ENCODE measurements at regions not wholly inside any gene's neighbourhood (a gene's known extent, or its start where the extent isn't known, plus 50 kb on each side); places are given as distances from the start of the nearest gene placed in this dataset.

DNA sequence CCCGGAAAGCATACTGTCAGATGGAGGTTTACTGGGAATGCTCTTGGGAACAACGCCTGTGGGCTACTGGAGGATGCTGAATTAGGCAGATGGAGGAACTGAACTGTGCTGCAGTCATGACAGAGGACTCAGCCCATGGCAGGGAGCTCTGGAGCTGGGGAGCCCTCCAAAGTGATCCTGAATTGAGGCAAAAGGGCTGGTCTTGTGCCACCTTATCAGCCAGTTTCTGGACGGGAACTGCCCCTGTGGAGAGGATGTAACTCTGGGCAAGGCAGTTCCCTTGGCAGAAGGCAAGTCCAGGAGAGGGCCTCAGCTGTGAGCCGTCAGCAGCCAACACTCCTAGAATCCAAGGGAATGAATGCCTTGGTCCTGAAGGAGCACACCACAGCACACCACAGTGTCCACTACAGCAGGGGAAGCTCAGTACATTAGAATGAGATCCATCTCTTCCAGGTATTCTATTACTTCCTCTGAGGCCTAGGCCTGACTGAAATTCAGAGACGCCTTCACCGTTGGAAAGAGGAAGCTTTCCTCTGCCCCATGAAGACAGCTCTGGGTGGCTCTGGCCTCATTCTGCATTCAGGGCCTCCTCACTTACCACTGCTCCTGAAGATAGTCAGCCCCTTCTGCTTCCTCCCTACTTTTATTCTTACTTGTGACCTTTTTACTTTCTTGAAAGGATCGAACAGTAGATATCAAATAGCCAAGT, 139.6 kb upstream of the GPR26 start:
- no peak for DNase-seq (ENCODE audit: low read depth)

DNA sequence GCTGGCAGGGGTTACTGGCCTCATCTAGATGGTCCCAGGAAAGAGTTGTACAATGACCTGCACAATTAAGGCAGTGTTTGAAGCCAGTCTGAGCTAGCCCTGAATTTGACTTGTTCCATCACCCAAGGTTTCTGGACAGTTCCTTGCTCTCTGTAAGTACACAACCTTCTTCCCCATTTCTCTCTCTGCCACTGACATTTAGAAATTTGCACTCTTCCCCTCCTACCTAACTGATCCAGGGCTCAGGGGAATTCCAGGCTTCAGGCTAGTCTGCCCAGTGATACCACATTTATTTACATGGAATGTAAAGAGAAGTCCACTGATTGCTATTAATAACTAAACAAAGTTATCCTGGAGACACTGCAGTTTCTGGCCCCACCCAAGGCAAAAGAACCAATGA, 139.0 kb upstream of the GPR26 start:
- DNase-seq (ENCODE audit: low read depth) = no peak

DNA sequence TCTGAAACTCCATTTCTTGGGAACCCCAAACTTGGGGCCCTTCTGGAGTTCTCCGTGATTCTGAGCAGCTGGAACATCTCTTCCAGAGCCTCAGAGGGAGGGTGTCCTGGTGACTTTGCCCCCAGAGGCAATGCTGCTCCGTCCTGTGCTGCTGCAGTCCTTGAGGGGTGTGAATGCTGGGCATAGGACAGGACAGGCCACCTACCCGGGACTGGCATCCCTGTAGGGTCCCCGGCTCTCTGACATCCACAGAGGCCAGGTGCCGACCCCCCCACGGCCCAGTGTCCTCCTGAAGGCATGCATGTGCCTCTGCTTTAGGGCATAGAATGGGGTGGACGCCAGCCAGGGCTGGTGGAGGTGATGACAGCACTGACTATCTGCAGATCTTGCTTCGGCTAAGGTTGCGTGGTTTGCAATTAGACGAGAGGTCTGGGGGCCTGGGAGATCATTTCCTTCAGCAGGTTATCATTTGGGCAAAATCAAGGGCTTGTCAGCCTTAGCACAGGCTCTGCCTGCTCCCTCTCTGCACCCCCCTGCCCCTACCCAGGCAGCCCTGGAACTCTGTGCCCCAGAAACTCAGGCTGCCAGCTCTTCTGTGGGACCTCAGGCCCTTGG, 136.9 kb upstream of the GPR26 start:
- DNase-seq (ENCODE audit: low read depth) = no peak

DNA sequence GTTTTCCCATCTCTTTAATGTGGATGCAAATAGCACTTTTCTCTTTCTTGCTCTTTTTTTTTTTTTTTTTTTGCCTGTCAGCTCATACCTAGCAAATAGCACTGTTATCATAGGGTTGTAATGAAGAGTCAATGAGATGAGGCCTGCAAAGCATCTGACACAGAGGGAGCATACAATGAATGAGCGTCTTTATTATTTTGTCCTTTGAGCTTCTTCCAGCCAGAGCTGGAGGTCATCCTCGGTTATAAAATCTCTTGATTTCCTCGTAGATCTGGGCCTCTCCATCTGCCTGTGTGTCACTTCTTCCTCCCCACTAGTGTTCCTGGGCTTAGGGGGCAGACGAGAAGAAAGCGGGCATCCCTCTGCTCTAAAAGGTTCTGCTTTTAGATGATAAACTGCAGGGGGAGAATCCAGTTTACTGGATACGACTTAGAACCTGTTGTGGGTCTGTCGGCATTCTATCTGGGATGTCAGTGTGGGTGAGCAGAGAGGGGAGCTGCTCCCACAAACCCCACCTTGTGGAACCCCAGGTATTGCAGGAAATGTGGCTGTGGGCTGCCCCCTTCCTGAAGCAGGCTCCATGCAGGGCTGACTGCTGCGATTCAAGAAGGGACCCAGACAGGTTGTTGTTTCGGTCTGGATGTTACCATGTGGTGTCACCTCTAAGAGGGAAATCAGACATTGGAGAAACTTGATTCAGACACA, 135.8 kb upstream of the GPR26 start:
- DNase-seq (ENCODE audit: low read depth) = no peak

DNA sequence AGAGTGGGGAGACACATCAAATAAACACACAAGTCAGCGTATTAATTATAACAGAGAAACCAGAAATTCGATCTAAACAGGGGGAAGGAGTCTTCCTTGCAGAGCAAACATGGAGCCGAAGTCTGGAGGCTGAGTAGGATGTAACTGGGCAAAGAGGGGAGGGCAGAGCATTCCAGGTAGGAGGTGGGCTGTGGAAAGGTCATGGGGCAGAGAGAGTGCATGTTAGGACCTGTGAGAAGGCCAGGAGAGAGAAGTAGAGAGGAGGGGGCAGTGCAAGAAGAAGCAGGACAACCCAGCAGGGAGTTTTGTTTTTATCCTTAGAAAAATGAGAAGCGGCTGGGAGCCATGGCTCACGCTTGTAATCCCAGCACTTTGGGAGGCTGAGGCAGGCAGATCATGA, 130.8 kb upstream of the GPR26 start:
- DNase-seq (ENCODE audit: low read depth) = no peak

DNA sequence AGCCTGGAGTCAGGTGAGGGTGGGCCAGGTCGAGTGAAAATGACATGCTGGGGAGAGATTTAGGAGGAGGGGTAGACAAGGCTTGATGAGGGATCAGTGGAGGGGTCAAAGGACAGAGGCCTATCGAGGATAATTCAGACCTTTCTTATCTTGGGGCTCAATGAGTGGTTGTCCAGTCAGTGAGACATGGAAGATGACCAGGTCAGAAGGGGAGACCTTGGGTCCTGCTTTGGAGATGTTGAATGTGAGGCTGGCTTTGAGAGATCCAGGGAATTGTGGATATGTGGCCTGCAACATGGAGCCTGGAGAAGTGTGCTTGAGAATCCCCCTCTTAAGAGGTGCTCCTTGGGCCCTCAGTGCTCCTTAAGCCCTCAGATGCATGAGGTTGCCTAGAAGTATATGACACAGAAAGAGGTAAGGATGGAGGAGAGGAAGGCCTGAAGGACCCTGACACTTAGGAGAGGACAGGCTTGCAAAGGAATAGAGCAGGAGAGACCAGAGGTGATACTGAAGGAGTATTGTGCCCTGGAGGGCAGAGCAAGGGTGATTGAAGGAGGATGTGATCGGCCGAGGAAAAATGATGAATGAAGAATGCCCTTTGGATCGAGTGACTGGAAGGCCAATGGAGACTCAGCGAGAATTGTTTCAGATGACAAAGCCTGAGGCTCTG, 129.8 kb upstream of the GPR26 start:
- DNase-seq (ENCODE audit: low read depth) = no peak

DNA sequence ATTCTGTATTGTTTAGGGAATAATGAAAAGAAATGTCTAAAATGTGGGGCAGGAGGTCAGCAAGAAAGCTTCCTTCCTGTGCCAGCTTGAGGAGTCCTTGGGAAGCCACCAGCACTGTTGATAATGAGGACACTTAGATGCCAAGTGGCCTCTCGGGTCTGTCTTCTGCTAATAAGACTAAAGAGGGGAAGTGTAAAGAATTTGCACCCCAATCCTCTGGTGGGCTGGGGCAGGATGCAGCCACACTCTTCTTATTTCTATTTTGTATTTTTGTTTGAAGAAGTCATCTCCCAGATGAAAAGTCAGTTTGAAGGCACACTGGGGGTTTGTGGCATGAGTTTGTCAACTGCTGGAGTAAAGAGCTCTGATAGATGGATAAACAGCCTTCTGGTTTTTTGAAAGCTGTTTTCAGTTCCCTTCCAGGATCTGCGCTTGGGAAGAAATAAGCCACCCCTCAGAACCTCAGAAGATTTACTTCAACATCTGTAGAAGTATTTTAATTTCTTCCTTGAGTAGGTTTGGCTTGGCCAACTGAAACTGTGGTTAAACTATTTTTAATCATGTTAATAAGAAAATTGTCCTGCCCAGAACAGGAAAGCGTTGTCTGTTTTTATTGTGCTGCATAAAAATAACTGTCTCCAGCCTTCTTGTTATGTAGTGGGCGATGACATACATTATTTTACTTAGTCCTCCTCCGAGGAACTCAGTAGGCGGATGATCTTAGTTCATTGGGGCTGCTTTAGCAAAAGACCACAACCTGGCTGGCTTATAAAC, 128.8 kb upstream of the GPR26 start:
- no peak for DNase-seq (ENCODE audit: low read depth)

DNA sequence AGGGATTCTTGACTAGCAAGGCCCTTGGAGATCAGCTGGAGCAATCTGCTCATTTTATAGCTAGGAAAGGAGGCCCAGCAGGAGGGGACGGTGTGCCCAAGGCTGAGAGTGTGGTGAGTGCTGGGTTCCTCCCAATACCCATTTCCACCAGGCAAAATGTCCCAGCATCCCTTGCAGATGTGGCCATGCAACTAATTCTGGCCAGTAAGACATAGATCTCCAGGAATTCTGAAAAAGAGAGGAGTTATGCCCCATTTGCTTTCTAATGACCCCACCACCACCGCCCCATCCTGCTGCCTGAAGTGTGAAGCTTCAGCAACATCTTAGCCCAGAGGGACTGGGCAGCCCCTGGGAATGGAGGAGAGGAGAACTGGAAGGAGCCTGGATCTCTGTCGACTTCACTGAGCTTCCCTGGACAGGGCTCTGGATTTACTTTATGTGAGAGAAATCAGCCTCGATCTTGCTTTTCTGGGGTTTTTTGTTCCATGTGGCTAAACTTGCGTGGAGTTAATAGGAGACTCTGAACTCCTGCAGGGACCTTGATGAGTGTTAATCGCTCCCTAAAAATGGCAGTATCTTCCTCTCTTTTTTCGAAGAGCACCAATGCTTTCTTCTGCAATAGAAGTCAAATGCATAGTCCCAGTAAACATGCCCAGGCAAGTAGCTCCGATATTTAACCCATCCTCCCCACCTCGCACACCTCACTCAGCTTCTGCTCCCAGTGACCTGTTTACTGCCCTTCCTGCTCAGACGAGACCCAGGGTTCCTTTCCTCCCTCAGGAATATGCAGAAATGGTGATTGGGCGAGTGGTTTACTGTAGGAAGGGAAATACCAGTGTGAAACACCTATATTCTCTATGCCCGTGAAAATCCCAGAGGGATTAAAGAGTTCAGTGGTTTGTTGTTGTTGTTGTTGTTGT, 127.5 kb upstream of the GPR26 start:
- DNase-seq (ENCODE audit: low read depth) = no peak

DNA sequence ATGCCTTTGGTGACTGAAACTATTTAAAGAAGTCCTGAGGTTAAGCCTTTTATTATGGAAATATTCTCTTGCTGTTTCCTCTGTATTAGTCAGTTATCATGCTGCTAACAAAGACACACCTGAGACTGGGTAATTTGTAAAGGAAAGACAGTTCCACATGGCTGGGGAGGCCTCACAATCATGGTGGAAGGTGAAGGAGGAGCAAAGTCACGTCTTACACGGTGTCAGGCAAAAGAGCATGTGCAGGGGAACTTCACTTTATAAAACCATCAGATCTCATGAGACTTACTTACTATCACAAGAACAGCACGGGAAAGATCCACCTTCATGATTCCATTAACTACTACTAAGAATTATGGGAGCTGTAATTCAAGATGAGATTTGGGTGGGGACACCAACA, 121.2 kb upstream of the GPR26 start:
- DNase-seq (ENCODE audit: low read depth) = no peak

DNA sequence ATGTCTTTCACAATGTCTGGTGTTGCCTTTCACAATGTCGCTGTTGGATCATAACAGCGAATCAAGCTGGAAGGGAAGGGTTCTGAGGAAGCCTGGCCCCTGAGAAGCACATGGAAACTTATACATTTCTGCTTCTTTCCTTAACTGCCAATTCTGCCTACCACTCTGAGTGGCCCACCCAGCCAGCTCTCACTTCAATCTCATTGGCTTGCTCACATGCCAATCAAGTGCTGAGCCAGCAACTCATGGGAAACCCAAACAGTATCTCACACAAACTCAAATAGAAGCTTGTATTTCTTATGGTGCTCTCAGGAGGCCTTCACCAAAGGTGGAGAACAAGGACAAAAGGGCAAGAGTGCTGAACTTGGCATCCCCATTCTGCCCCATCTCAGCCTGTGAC, 117.4 kb upstream of the GPR26 start:
- no peak for DNase-seq (ENCODE audit: low read depth)

DNA sequence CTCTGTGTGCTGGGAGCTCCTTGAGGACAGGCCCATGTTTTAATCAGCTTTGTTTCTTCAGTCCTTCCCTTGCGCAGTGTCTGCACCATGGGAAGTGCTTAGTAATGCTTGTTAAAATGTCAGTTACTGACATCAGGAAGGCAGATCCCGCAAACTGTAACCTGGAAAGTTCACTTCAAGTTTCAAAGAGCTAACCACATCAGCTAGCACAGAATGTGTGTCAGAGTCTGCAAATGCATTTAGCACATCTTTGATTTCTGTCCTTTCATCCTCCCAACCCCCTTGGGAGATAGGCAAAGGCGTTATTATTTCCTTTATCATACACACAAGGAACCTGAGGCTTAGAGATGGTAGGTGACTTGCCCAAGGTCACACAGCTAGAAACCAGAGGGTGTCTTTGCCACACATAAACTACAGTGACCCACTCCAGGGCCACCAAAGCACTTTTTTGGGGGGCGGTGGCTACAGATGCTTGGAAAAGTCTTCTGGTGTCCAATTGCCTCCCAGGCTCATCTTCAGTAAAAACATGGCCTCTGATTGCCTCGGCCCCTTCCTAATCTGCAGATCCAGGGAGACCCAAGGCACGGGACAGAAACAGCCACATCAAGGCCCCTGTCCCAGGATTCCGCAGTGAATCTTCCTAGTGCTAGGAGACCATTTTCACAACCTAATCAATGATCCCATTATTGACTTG, 116.2 kb upstream of the GPR26 start:
- no peak for DNase-seq (ENCODE audit: low read depth)

DNA sequence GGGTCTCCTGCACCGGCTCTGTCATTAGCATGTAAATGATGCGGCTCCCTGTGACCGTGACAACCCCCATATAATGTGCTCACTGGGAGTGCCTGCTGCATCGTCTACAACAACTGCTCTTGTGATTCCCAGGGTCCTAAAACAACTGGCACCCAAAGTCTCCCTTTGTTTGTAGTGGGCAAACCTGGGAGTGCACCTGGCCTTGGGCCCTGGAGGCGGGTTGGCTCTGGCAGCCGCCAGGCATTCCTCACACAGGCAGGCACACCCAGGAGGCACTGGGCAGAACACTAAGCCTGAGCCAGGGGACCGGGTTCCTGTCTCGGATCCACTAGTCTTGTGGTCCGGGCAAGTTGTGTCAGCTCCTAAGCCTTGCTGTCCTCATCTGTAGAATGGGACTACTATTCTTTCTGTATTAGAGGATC, 115.5 kb upstream of the GPR26 start:
- no peak for DNase-seq (ENCODE audit: low read depth)

DNA sequence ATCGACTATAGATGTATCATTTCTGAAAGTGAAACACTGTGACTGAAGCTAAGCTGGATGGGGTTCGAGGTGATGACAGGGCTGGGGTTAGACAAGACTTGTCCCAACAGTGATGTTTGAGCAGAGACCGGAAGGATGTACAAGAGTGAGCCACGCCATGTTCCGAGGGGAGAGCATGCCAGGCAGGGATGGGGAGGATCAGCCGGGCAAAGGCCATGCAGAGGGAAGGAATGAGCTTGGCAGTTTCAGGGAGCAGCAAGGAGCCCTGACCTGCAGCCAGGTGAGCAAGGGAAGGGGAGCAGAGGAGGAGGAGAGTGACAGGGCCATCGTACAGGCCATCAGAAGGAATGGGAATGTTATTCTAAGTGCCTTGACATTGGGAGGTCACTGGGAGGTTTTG, 114.9 kb upstream of the GPR26 start:
- DNase-seq (ENCODE audit: low read depth) = no peak

DNA sequence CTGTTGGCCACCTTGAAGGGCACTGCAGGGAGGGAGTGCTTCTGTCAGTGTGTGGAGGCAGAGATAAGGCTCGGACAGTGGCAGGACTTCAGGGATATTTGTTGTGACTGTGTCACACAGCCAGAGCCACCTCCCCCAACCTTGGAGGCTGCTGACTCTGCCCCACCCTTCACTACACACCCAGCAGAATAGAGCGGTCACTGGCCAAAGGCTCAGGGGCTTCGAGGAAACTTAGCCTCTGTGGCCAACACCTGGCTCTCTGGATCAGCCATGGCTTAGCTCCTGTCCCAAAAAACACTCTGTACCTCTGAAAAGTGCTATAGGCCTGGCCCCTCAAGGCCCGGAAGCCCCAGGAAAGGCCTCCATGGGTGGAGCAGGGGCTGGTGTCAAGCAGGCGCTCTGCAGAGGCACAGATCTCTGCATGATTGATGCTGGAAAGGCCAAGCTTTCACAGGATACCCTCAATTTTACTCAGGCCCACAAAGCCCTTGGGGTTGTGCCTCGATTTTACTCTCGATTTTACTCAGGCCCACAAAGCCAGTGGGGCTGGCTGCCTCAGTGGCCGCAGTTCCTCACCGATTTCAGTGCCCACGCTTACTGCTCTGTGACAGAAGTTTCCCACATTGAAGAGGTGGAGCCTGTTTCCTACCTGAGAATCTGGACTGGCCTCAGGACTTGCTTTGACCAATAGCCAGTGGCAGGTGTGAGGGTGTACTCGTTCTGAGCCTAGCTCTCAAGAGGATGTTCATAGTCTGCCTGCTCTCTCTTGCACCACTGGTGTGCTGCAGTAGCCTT, 113.2 kb upstream of the GPR26 start:
- DNase-seq (ENCODE audit: low read depth) = no peak

DNA sequence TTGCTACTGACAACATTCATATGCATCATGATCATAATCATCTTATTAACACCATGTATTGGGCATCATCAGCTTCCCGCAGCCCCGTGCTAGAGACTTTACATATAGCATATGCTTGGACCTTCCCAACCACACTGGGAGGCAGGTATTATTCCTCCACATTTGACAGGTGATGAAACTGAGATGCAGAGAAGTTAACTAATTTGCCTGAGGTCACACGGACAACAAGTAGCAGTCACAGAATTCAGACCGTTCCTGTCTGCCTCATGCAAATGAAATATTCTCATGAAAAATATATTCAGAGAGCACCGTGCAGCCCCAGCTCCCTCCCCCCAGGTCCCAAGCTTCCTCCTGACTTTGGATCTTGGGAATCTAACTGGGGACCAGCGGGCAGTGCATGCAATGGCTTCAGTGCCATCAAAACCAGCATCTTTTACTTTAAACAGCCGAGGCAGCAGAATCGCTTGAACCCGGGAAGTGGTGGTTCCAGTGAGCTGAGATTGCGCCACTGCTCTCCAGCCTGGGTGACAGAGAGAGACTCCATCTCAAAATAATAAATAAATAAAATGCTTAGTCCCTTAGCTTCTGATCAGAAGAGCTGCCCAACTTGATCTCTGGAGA, 112.2 kb upstream of the GPR26 start:
- DNase-seq (ENCODE audit: low read depth) = no peak

DNA sequence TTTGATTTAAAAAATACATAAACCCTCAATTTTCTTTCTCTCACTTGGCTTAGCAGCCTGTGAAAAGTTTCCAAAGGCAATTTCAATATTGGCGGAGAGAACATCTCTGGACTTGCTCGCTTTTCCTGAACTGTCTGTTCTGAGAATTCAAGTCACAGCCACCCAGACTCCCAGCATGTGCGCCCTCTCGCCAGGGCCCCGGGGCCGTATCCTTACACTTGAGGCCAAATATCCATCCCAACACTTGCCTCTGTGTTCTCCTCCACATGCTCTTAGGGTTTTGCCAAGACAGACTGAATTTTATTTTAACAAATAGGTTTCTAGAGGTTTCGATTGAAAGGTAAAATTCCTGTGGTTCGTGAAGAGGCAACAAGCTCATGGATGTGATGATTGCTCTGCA, 111.5 kb upstream of the GPR26 start:
- no peak for DNase-seq (ENCODE audit: low read depth)

DNA sequence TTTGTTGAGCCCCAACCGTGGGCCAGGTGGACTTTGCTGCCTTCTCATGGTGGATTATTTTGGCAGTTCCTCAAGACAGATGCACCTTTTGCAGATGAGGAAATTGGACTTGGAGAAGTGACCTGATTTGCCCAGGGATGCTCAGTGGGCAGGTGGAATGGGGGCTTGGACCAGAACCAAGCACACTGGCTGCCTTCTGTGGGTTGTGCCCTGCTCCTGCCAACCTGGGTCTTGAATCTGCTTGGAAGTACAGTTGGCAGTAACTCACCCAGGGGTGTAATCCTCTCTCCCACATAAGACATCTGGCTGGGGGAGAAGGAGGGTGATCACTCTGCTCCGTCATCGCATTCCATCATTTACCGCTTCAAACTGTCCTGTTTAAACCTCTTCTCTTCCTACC, 110.5 kb upstream of the GPR26 start:
- DNase-seq (ENCODE audit: low read depth) = no peak

DNA sequence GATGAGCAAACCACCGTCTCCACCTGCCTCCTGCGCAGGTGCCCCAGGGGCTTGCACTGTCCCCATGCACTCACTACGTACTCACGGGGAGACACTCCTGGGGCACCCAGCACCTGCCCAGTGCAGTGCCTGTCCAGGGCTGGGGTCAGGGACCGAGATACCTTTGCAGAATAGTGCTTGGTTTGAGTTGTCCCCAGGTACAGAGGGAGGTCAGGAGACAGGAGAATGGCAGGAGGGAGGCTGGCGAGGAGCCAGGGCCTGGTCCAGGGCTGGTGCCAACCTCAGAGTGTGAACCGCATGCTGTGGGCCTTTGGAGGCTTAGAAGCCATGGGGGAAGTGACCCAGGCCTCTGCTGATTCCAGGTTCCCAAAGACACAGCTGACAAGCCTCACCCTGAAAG, 110.1 kb upstream of the GPR26 start:
- DNase-seq (ENCODE audit: low read depth) = no peak

DNA sequence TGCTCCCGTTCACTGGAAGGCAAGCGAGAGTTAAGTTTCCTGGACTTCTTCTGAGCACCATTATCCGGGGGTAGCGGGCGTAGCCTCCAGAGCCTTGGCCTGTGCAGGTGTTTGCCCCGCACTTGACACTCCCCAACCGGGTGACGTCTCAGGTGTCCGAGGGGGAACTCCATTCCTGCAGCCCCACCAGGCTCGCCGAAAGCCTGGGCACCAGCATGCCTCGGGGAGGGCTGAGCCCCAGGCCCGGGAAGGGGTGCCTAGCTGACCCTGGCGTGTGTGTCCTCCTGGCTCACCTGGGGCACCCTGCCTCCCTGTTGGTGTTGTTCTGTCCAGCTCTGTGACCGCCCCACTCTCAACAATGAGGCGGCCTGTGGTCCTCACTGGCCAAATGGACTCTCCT, 109.4 kb upstream of the GPR26 start:
- DNase-seq (ENCODE audit: low read depth) = no peak

Measured in stimulated activated CD8-positive, alpha-beta memory T cell treated with anti-CD3 and anti-CD28 coated beads, Interleukin-12 subunit alpha, Interleukin-12 subunit beta, amount 100 ng/mL, for 4 hours (primary cell).